Pons (tissue), 1 donor: ENCODE measurements at regions not wholly inside any gene's neighbourhood (a gene's known extent, or its start where the extent isn't known, plus 50 kb on each side); places are given as distances from the start of the nearest gene placed in this dataset.

Experiments
- DNase-seq: peaks from one replicate; pipeline ENCODE4 v3.0.0-alpha.2; 2016; ENCODE audit warnings: low spot score

GRCh38 chr15:96672629-96673028 lies 342.1 kb downstream of the NR2F2 start:
- no peak for DNase-seq

GRCh38 chr15:96678386-96678785 lies 347.9 kb downstream of the NR2F2 start:
- DNase-seq: no peak

GRCh38 chr15:96687388-96688107 lies 357.0 kb downstream of the NR2F2 start:
- no peak for DNase-seq

GRCh38 chr15:96690733-96691132 lies 360.2 kb downstream of the NR2F2 start:
- peak; percentile 8 for DNase-seq

GRCh38 chr15:96692826-96693225 lies 362.3 kb downstream of the NR2F2 start:
- DNase-seq: no peak

- DNase-seq: no peak
Observed at GRCh38 chr15:96693515-96693914, 363.0 kb downstream of the NR2F2 start.

- DNase-seq: no peak
Observed at GRCh38 chr15:96693990-96694517, 363.6 kb downstream of the NR2F2 start.

GRCh38 chr15:96695426-96695825 lies 364.9 kb downstream of the NR2F2 start:
- DNase-seq: no peak

GRCh38 chr15:96699871-96700401 lies 369.4 kb downstream of the NR2F2 start:
- DNase-seq: no peak

- DNase-seq: no peak
Observed at GRCh38 chr15:96700555-96700954, 370.1 kb downstream of the NR2F2 start.

GRCh38 chr15:96701443-96701842 lies 370.9 kb downstream of the NR2F2 start:
- no peak for DNase-seq

GRCh38 chr15:96701877-96702276 lies 371.4 kb downstream of the NR2F2 start:
- no peak for DNase-seq

GRCh38 chr15:96702589-96702988 lies 372.1 kb downstream of the NR2F2 start:
- no peak for DNase-seq

- no peak for DNase-seq
Observed at GRCh38 chr15:96703091-96703490, 372.6 kb downstream of the NR2F2 start.

GRCh38 chr15:96703794-96704550 lies 373.5 kb downstream of the NR2F2 start:
- DNase-seq: no peak

GRCh38 chr15:96716075-96716474 lies 385.6 kb downstream of the NR2F2 start:
- DNase-seq: no peak

GRCh38 chr15:96716478-96716877 lies 386.0 kb downstream of the NR2F2 start:
- DNase-seq: no peak

- no peak for DNase-seq
Observed at GRCh38 chr15:96720251-96720650, 389.8 kb downstream of the NR2F2 start.

GRCh38 chr15:96720656-96721055 lies 390.2 kb downstream of the NR2F2 start:
- no peak for DNase-seq

- DNase-seq: no peak
Observed at GRCh38 chr15:96728591-96728990, 398.1 kb downstream of the NR2F2 start.

- DNase-seq: no peak
Observed at GRCh38 chr15:96732704-96733103, 402.2 kb downstream of the NR2F2 start.

GRCh38 chr15:96733721-96734120 lies 403.2 kb downstream of the NR2F2 start:
- no peak for DNase-seq

- no peak for DNase-seq
Observed at GRCh38 chr15:96735632-96736240, 405.2 kb downstream of the NR2F2 start.
